Stimulated activated CD4-positive, alpha-beta T cell treated with anti-CD3 and anti-CD28 coated beads, Interleukin-4, amount 100 ng/mL, for 24 hours (primary cell): ENCODE measurements at regions not wholly inside any gene's neighbourhood (a gene's known extent, or its start where the extent isn't known, plus 50 kb on each side); places are given as distances from the start of the nearest gene placed in this dataset.

ENCODE experiments used
- DNase-seq: peaks from one replicate; pipeline ENCODE4 v3.0.0-alpha.2; 2020

DNA sequence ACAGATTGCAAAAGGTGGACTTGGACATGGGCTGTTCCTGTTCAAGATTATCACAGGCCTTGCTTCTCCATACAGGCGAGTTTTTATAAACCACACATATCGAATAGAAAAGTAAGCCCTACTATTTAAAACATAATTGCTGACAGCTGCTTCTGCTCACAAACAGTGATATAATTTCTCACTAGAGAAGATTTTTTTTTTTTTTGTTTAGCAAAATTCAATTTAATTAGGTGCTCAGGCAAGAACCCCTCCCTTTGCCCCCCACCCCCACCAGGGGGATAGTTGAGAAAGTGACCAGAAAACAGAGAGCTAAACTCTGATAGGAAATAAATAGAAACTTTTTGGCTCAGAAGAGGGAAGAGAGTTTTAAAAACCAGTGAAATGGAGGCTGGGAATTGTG, 132.8 kb upstream of the CRY1 start:
- DNase-seq: no peak

DNA sequence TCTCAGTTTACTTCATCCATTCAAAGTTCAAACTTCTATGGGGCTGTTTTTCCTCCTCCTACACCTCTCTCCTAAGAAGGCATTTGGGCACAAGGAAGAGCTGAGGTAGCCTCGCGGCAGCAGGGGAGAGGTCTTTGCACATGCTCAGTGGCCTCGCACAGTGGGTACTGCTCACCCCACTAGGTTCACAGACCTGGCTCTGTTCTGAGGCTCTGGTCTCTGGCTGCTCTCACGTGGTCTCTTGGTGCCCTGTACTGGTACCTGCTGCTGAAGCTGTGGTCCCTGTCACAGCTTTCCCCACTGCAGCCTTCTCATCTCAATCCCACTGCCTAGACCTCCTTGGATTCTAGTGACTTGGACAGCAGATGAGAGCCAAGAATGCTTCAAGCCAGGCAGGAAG, 134.7 kb upstream of the CRY1 start:
- no peak for DNase-seq

- no peak for DNase-seq
Observed at GRCh38 chr12:107229827-107230226, 136.5 kb upstream of the CRY1 start.

DNA sequence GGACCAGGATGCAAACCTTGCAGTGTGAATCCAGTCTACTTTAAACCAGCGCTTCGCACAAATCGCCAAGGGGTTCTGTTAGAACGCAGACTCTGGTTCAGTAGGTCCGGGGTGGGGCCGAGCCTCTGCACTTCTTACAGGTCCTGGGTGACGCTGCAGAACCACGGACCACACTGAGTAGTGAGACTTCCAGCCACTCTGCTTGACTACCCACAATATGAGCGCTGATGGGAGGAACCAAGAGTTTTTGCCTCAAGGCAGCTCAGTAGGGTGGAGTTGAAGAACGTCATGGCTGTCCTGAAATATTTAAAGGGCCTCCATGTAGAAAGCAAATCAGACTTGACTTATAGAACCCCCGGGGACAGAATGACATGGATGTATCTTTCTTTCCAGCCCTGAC, 138.0 kb upstream of the CRY1 start:
- DNase-seq: no peak

GRCh38 chr12:107233551-107233950, 140.2 kb upstream of the CRY1 start:
- DNase-seq: no peak

DNA sequence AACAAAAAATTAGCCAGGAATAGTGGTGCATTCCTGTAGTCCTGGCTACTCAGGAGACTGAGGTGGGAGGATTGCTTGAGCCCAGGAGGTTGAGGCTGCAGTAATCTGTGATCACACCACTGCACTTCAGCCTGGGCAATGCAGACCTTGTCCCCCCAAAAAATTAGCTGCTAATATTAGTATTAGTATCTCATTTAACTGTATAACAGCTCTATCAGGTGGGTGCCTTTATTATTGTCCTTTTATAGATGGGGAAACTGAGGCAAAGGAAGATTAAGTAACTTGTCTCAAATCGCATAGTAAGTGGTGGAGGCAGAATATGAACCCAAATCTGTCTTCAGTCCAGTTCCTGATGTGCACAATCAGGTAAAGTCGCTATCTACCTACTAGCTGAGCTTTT, 142.3 kb upstream of the CRY1 start:
- no peak for DNase-seq

DNA sequence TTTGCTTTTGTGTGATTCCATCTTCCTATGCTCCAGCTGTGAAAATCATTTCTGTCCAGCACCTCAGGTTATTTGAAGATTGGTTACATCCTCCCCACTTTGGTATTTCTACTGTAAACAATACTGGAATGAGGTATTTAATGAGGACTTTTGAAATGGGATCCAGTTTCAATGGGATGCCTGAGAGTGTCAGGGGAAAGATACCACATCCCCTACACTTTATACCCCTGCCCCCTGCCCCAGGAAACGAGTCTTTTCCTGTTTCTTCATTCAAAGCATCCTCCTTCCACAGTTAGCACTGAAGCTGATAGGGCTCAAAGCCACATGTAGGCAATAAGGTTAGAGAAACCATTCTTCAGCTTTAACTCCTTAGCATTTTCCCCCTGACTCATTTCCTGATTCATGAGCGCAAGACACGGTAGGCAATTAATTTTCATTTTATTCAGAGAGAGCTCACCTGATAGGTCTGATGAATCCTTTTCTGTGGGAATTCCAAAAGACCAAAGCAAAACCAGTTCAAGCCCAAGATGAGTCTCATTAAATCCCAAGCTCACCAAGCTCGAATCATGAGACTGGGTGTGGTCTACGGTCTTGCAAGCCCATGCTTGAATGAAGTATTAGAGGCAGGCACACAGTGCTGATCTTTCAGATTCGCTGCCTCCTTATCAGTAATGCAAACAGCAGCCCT, 143.6 kb upstream of the CRY1 start:
- DNase-seq: no peak

- DNase-seq: no peak
Observed at GRCh38 chr12:107238296-107238695, 144.9 kb upstream of the CRY1 start.

- no peak for DNase-seq
Observed at GRCh38 chr12:107241411-107241810, 148.1 kb upstream of the CRY1 start.

DNA sequence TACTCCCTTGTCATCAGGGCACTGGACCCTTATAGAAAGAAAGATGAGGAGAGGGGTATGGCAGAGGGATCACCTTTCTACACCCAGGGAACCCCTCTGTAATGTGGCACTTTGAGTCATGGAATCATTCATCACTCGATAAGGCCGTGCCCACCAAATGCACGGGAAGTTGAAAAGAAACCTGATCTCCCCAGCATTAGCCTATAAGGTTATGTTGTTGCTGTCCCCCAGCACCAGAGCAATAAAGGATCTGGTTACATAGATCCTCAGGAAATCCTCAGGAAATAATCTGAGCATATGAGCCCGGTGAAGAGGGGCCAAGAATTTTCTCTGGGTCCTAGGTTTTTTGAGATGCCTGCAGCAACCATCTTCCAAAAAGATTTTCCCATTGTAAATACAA, 148.8 kb upstream of the CRY1 start:
- no peak for DNase-seq

DNA sequence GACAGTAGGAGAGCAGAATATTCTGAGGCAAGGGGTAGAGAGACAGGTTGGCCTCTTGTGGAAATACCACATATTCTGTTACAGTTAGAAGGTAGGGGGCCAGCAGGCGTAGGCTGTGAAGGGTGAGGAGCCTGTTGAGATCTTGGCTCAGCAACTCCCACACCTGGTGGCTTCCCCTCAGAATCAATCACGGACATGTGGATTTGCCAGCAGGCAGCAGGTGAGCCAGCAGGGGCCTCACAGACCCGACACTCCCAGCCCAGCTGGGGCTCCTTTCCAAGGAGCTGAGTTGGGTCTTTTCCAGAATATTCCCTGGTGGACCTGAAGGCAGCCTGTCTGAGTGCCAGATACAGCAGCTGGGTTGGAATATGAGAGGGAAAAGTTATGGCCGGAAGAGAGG, 150.0 kb upstream of the CRY1 start:
- no peak for DNase-seq

DNA sequence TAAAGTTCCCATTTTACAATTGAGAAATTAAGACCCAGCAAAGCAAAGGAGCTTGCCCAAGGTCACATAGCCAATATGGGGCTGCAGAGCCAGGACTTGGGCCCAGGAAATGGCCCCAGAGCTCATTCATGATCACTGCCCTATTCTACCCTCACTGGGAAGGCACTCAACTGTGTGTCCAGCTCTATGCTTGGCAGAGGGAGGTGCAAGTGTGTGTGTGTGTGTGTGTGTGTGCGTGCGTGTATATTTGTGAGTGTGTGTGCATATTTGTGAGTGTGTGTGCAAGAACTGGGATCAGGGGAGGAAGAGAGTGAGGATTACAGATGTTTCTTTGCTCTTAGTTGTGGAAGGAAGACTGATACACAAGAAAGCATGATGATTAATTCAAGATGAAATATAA, 151.2 kb upstream of the CRY1 start:
- no peak for DNase-seq

DNA sequence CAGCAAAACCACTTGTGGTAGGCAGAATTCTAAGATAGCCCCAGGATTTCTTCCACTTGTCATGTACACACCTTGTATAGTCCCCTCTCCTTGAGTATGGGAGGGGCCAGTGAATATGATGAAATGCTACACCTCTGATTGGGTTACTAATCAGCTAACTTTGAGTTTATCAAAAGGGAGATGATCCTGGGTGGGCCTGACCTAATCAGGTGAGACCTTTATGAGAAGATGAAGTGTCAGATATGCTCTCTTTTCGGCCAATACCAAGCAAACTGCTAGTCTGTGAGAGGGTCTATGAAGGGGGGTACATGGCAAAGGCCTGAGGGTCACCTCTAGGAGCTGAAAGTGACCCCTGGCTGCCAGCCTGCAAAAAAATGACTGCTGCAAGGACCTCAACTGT, 154.3 kb upstream of the CRY1 start:
- DNase-seq: no peak

GRCh38 chr12:107248187-107248586, 154.8 kb upstream of the CRY1 start:
- no peak for DNase-seq

GRCh38 chr12:107251288-107251687, 157.9 kb upstream of the CRY1 start:
- DNase-seq: no peak

DNA sequence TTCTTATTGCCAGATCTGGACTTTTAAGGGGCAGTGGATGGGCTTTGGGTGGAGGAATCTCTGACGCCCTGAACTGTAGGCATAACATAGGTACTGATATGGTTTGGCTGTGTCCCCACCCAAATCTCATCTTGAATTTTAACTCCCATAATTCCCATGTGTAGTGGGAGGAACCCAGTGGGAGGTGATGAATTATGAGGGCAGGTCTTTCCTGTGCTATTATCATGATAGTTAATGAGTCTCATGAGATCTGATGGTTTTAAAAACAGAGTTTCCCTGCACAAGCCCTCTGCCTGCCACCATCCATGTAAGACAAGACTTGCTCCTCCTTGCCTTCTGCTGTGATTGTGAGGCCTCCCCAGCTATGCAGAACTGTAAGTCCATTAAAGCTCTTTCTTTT, 160.0 kb upstream of the CRY1 start:
- DNase-seq: no peak

- no peak for DNase-seq
Observed at GRCh38 chr12:107254258-107254856, 161.0 kb upstream of the CRY1 start.

- DNase-seq: no peak
Observed at GRCh38 chr12:107258780-107259179, 165.4 kb upstream of the CRY1 start.

DNA sequence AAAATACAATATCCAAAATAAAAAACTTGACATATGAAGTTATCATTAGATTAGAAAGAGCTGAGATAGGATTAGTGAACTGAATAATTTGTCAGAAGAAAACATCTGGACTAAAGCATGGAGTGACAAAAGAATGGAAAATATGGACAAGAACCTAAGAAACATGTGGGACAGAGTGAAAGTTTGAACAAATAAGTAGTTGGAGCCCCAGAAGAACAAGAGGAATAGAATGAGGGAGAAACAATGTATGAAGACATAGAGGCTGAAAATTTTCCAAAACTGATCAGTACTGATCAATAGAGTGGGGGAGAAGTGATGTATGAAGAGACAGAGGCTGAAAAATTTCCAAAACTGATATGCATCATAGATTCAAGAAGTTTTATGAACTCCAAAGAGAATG, 170.6 kb upstream of the CRY1 start:
- no peak for DNase-seq

- no peak for DNase-seq
Observed at GRCh38 chr12:107264667-107265066, 171.3 kb upstream of the CRY1 start.

GRCh38 chr12:107267604-107268003, 174.3 kb upstream of the CRY1 start:
- no peak for DNase-seq

DNA sequence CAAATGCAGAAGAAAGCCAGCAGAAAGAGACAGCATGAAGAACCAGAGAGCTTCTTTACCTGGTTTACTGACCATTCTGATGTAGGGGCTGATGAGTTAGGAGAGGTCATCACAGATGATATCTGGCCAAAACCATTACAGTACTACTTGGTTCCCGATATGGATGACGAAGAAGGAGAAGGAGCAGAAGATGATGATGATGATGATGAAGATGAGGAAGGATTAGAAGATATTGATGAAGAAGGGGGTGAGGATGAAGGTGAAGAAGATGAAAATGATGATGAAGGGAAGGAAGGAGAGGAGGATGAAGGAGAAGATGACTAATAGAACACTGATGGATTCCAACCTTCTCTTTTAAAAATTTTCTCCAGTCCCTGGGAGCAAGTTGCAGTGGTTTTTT, 178.2 kb upstream of the CRY1 start:
- no peak for DNase-seq

- no peak for DNase-seq
Observed at GRCh38 chr12:107275530-107275929, 182.2 kb upstream of the CRY1 start.

- DNase-seq: no peak
Observed at GRCh38 chr12:107277855-107278254, 184.5 kb upstream of the CRY1 start.

- no peak for DNase-seq
Observed at GRCh38 chr12:107282628-107283027, 189.3 kb upstream of the CRY1 start.
